Erythroblast (primary cell): ENCODE measurements at regions not wholly inside any gene's neighbourhood (a gene's known extent, or its start where the extent isn't known, plus 50 kb on each side); places are given as distances from the start of the nearest gene placed in this dataset.

Experiments
- GATA1 ChIP-seq: IDR thresholded peaks from 2 replicates; pipeline ENCODE4 v1.6.1; 2011; ENCODE audit warnings: low read depth, mild to moderate bottlenecking, control low read depth, low read length, moderate library complexity
- POLR2A ChIP-seq: IDR thresholded peaks from 2 replicates; pipeline ENCODE4 v1.6.1; 2011; ENCODE audit warnings: mild to moderate bottlenecking, low read length

GRCh38 chr2:18910843-18911242, 321.5 kb upstream of the NT5C1B start:
- no peak for TF ChIP-seq POLR2A
- TF ChIP-seq GATA1, result no peak
